ENCODE measurements at regions not wholly inside any gene's neighbourhood (a gene's known extent, or its start where the extent isn't known, plus 50 kb on each side); places are given as distances from the start of the nearest gene placed in this dataset.

DNA sequence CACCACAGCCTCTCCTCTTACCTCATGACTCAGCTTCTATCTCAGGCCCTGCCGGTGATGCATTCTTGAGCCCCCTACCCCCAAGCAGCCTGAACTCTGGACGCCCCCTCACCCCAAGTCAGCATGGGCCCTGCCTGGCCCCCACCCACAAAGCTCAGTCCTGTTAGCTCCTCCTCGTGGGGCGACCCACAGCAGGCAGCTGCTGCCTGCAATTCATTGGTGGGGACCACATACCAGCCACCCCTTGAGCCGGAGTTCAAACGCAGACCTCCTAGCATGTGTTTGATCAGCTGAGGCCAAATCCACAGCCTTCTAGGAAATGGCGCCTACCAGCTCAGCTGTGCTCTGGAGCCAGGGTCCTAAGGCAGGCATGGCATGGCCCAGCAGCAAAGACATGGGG lies 111.8 kb downstream of the EFNB1 start:
- intact Hi-C loops (cut with micrococcal nuclease; ENCODE audit: unreplicated experiment), result no loop called here
- CTCF ChIA-PET, result no interaction called here
- no peak overlapping the region for H3K4me3 Mint-ChIP-seq (ENCODE audit: low read depth, unreplicated experiment)
- H3K27me3 Mint-ChIP-seq (ENCODE audit: unreplicated experiment), result no peaks in the 10 kb centered on the region
- TF ChIP-seq, protein P1, sequence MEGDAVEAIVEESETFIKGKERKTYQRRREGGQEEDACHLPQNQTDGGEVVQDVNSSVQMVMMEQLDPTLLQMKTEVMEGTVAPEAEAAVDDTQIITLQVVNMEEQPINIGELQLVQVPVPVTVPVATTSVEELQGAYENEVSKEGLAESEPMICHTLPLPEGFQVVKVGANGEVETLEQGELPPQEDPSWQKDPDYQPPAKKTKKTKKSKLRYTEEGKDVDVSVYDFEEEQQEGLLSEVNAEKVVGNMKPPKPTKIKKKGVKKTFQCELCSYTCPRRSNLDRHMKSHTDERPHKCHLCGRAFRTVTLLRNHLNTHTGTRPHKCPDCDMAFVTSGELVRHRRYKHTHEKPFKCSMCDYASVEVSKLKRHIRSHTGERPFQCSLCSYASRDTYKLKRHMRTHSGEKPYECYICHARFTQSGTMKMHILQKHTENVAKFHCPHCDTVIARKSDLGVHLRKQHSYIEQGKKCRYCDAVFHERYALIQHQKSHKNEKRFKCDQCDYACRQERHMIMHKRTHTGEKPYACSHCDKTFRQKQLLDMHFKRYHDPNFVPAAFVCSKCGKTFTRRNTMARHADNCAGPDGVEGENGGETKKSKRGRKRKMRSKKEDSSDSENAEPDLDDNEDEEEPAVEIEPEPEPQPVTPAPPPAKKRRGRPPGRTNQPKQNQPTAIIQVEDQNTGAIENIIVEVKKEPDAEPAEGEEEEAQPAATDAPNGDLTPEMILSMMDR (IDR thresholded peaks at IDR 0.05; ENCODE audit: unreplicated experiment), result no peak
- DNase-seq, result no peak
- no TSS peak for BruUV-seq (replicated peaks)
- H3K4me1 Mint-ChIP-seq (ENCODE audit: low read depth, unreplicated experiment), result peaks cover 20% of the 10 kb centered on the region
- H3K9me3 Mint-ChIP-seq (ENCODE audit: low read depth, unreplicated experiment), result no peaks in the 10 kb centered on the region
- H3K27ac Mint-ChIP-seq (ENCODE audit: unreplicated experiment), result no peak overlapping the region
- H3K36me3 Mint-ChIP-seq (ENCODE audit: insufficient read depth, unreplicated experiment), result no peaks in the 10 kb centered on the region

DNA sequence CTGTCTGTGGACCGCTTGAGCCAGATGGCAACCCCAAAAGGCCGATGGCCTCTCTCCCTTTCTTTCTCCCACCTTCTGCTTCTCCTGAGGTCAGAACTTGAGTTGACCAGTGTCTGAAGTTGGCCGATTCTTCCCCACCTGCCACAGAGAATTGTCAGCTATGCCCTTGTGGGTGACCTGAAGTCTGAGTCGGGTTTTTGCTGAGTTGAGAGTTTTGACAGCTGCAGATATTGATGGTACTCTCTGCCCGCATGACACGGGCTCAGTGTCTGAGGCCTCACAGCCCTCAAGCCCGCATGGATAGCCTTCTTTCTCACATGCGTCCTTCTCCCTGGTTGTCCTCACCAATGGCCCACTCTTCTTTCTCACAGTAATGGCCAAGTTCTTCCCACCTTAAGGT lies 111.0 kb downstream of the EFNB1 start:
- no peaks in the 10 kb centered on the region for H3K36me3 Mint-ChIP-seq (ENCODE audit: insufficient read depth, unreplicated experiment)
- H3K27me3 Mint-ChIP-seq (ENCODE audit: unreplicated experiment), result no peaks in the 10 kb centered on the region
- TF ChIP-seq, protein P1 (IDR thresholded peaks at IDR 0.05; ENCODE audit: unreplicated experiment), result no peak
- CTCF ChIA-PET, result no interaction called here
- H3K9me3 Mint-ChIP-seq (ENCODE audit: low read depth, unreplicated experiment), result no peaks in the 10 kb centered on the region
- H3K4me1 Mint-ChIP-seq (ENCODE audit: low read depth, unreplicated experiment), result peaks cover 24% of the 10 kb centered on the region
- no peak overlapping the region for H3K4me3 Mint-ChIP-seq (ENCODE audit: low read depth, unreplicated experiment)
- BruUV-seq (replicated peaks), result no TSS peak
- no peak for DNase-seq
- H3K27ac Mint-ChIP-seq (ENCODE audit: unreplicated experiment), result no peak overlapping the region
- intact Hi-C loops (cut with micrococcal nuclease; ENCODE audit: unreplicated experiment), result no loop called here

DNA sequence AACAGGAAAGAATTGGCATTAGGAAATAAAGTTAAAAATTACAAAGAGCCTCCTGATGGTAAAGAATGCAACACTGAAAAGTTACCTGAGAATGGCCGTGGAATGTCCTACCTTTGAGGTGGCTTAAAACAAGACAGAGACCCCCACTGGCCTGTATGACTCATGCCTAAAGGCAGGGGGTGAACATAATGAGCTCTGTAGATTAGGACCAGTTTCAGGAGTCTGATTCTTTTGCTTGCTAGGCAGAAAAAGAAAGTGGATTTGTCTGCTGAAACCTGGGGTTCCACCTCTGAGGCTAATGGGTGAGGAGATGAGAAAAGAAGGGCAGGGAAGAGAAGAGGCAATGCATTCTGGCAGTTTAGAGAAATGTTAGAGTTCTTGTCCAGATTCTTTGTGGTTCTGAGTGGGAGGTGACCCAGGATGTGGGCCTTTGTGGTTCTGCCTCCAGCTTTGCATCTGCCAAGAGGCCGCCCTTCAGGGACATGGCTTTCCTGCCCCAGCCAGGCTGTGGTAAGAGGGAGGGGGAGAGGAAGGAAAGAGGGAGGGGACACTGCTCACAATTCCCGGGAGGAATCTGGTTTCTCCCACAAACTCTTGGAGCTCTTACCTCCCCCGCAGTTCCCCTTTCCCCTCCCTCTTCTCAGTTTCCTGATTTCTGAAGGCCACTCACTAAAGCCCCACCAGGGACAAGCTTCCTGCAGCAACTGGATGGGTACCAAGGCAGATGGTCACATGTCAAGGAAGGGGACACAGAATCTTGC lies 109.6 kb downstream of the EFNB1 start:
- Mint-ChIP-seq H3K9me3 (ENCODE audit: low read depth, unreplicated experiment) (no peaks in the 10 kb centered on the region), H3K4me3 (ENCODE audit: low read depth, unreplicated experiment) (no peak overlapping the region), H3K4me1 (ENCODE audit: low read depth, unreplicated experiment) (peaks cover 24% of the 10 kb centered on the region), H3K27ac (ENCODE audit: unreplicated experiment) (no peak overlapping the region), H3K27me3 (ENCODE audit: unreplicated experiment) (no peaks in the 10 kb centered on the region), H3K36me3 (ENCODE audit: insufficient read depth, unreplicated experiment) (no peaks in the 10 kb centered on the region)
- DNase-seq, result no peak
- BruUV-seq (replicated peaks), result no TSS peak
- intact Hi-C loops (cut with micrococcal nuclease; ENCODE audit: unreplicated experiment), result no loop called here
- TF ChIP-seq, protein P1 (IDR thresholded peaks at IDR 0.05; ENCODE audit: unreplicated experiment), result no peak
- CTCF ChIA-PET, result no interaction called here

DNA sequence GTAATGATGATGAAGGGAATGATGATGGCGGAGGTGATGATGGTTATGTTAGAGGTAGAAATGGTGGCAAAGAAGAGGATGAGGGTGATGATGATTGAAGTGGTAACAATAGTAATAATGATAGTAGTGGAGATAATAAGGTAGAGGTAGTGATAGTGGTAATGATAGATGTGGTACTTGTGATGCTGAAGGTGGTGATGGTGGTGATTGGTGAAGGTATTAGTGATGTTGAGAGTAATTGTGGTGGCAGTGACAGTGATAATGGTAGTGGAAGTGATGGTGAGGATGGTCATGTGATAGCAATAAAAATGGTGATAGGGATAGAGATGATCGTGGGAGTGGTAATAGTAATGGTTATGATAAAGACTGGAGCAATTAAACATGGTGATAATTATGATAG lies 108.8 kb downstream of the EFNB1 start:
- BruUV-seq (replicated peaks), result no TSS peak
- Mint-ChIP-seq H3K4me3 (ENCODE audit: low read depth, unreplicated experiment) (no peak overlapping the region), H3K9me3 (ENCODE audit: low read depth, unreplicated experiment) (no peaks in the 10 kb centered on the region), H3K27ac (ENCODE audit: unreplicated experiment) (no peak overlapping the region), H3K4me1 (ENCODE audit: low read depth, unreplicated experiment) (peaks cover 26% of the 10 kb centered on the region), H3K27me3 (ENCODE audit: unreplicated experiment) (no peaks in the 10 kb centered on the region), H3K36me3 (ENCODE audit: insufficient read depth, unreplicated experiment) (no peaks in the 10 kb centered on the region)
- intact Hi-C loops (cut with micrococcal nuclease; ENCODE audit: unreplicated experiment), result no loop called here
- no peak for DNase-seq
- TF ChIP-seq, protein P1 (IDR thresholded peaks at IDR 0.05; ENCODE audit: unreplicated experiment), result no peak
- CTCF ChIA-PET, result no interaction called here
